Stomach (tissue), 4 donors: ENCODE measurements at regions not wholly inside any gene's neighbourhood (a gene's known extent, or its start where the extent isn't known, plus 50 kb on each side); places are given as distances from the start of the nearest gene placed in this dataset.

Experiments
- CTCF ChIP-seq, 7 experiments: fragments of 450-650 bp in 4 of 7; fragments of 200-600 bp in 3 of 7; sonication (generic) in 3 of 7; IDR thresholded peaks; one replicate each; pipeline ENCODE4 v1.5.1; 2016 to 2019; ENCODE audit warnings: antibody characterized with exemption in 7 of 7, control low read depth in 2 of 7, mild to moderate bottlenecking in 1 of 7
- EP300 ChIP-seq: sonication (generic); formaldehyde crosslinking; IDR thresholded peaks from one replicate; pipeline ENCODE4 v1.6.1; 2017; ENCODE audit warnings: antibody characterized with exemption
- POLR2A ChIP-seq, 4 donors: fragments of 450-650 bp; IDR thresholded peaks; one replicate each; pipeline ENCODE4 v1.6.1; 2016; ENCODE audit warnings: antibody characterized with exemption in 4 of 4, control low read depth in 2 of 4, mild to moderate bottlenecking in 1 of 4, moderate library complexity in 1 of 4

- no peak for TF ChIP-seq EP300
- TF ChIP-seq CTCF (IDR thresholded peaks at IDR 0.05): no peak
- TF ChIP-seq POLR2A (IDR thresholded peaks at IDR 0.05): no peak
Observed at GRCh38 chr13:106403280-106403679, 132.2 kb downstream of the EFNB2 start.
